IMR-90 (cell line): ENCODE measurements at regions not wholly inside any gene's neighbourhood (a gene's known extent, or its start where the extent isn't known, plus 50 kb on each side); places are given as distances from the start of the nearest gene placed in this dataset.

Source experiments
- ATAC-seq: fragments of 200-7000 bp; cut with Tn5 transposase; 2 replicates; pipeline ENCODE4 v1.9.1; 2020; ENCODE audit warnings: low read depth, mild to moderate bottlenecking, moderate library complexity
- BruUV-seq: library from RNA; stranded (reverse); fragments of 400-500 nt; replicated peaks from 2 replicates; lab custom pipeline; 2021; lab: Mats Ljungman, UMichigan
- CTCF ChIA-PET: fragments of 300-600 bp; formaldehyde crosslinking; extraction: SDS; loops from one replicate; lab custom pipeline; 2021; ENCODE audit warnings: antibody characterized with exemption; lab: Yijun Ruan, JAX
- POLR2A ChIA-PET: fragments of 300-600 bp; sonication (Branson Sonifier 250); formaldehyde crosslinking; loops from one replicate; lab custom pipeline; 2022; ENCODE audit warnings: antibody characterized with exemption; ENCODE audit not compliant: unreplicated experiment; lab: Charles Lee
- DNase-seq: peaks from one replicate; pipeline ENCODE4 v3.0.0; 2013
- H2AFZ ChIP-seq: replicated peaks from 2 replicates; pipeline ENCODE3; 2013; ENCODE audit warnings: low read length, mild to moderate bottlenecking; ENCODE audit not compliant: poor library complexity
- H2AK5ac ChIP-seq: 2 replicates; pipeline ENCODE4 v1.6.1; 2013; ENCODE audit warnings: low read depth, low read length, inconsistent platforms
- H2AK9ac ChIP-seq: replicated peaks from 2 replicates; pipeline ENCODE3; 2013; ENCODE audit warnings: mild to moderate bottlenecking, low read depth, low read length, moderate library complexity; ENCODE audit not compliant: poor library complexity
- H2BK120ac ChIP-seq: 2 replicates; pipeline ENCODE4 v1.6.1; 2013; ENCODE audit warnings: low read depth, low read length, inconsistent platforms
- H2BK15ac ChIP-seq: 3 replicates; pipeline ENCODE4 v1.6.1; 2013; ENCODE audit warnings: low read depth, low read length, inconsistent platforms
- H2BK20ac ChIP-seq: 2 replicates; pipeline ENCODE4 v1.6.1; 2013; ENCODE audit warnings: low read depth, mild to moderate bottlenecking, inconsistent platforms, low read length, moderate library complexity
- H2BK5ac ChIP-seq: 2 replicates; pipeline ENCODE4 v1.6.1; 2013; ENCODE audit warnings: mild to moderate bottlenecking, low read depth, low read length, inconsistent platforms; ENCODE audit not compliant: poor library complexity, severe bottlenecking
- H3K14ac ChIP-seq: replicated peaks from 2 replicates; pipeline ENCODE4 v1.6.1; 2013; ENCODE audit warnings: low read depth, low read length, inconsistent platforms
- H3K18ac ChIP-seq: 2 replicates; pipeline ENCODE4 v1.6.1; 2013; ENCODE audit warnings: low read depth, low read length, control low read depth
- H3K23ac ChIP-seq: 2 replicates; pipeline ENCODE4 v1.6.1; 2013; ENCODE audit warnings: low read depth, low read length, inconsistent platforms
- H3K27ac ChIP-seq: 2 replicates; pipeline ENCODE4 v1.5.1; 2013; ENCODE audit warnings: mild to moderate bottlenecking, control low read depth, low read length; ENCODE audit not compliant: insufficient read depth
- H3K27me3 ChIP-seq: 2 replicates; pipeline ENCODE4 v1.6.1; 2013; ENCODE audit warnings: low read length; ENCODE audit not compliant: control insufficient read depth, insufficient read depth
- H3K36me3 ChIP-seq: 2 replicates; pipeline ENCODE4 v1.6.1; 2013; ENCODE audit warnings: low read length, mixed read lengths; ENCODE audit not compliant: control insufficient read depth, insufficient read depth
- H3K4ac ChIP-seq: 2 replicates; pipeline ENCODE4 v1.6.1; 2013; ENCODE audit warnings: low read depth, low read length, inconsistent platforms
- H3K4me1 ChIP-seq: 2 replicates; pipeline ENCODE4 v1.6.1; 2013; ENCODE audit warnings: low read length, mixed read lengths; ENCODE audit not compliant: control insufficient read depth, insufficient read depth
- H3K4me2 ChIP-seq: 2 replicates; pipeline ENCODE4 v1.6.1; 2013; ENCODE audit warnings: low read depth, mild to moderate bottlenecking, control low read depth, low read length, moderate library complexity
- H3K4me3 ChIP-seq: 2 replicates; pipeline ENCODE4 v1.5.1; 2013; ENCODE audit warnings: low read depth, mild to moderate bottlenecking, control low read depth, low read length, moderate library complexity; ENCODE audit not compliant: insufficient read depth
- H3K56ac ChIP-seq: 2 replicates; pipeline ENCODE4 v1.6.1; 2013; ENCODE audit warnings: low read length, inconsistent platforms; ENCODE audit not compliant: insufficient read depth; ENCODE audit errors: extremely low read depth
- H3K79me1 ChIP-seq, 2 experiments: 2 replicates each; pipeline ENCODE4 v1.6.1; 2013; ENCODE audit warnings: low read length in 2 of 2, inconsistent platforms in 1 of 2, low read depth in 1 of 2
- H3K9ac ChIP-seq: 2 replicates; pipeline ENCODE4 v1.6.1; 2013; ENCODE audit warnings: low read depth, low read length, control low read depth
- H3K9me1 ChIP-seq: 2 replicates; pipeline ENCODE4 v1.6.1; 2013; ENCODE audit warnings: low read length, inconsistent platforms; ENCODE audit not compliant: insufficient read depth
- H3K9me3 ChIP-seq: 2 replicates; pipeline ENCODE4 v1.6.1; 2013; ENCODE audit warnings: low read length; ENCODE audit not compliant: control insufficient read depth, insufficient read depth
- H4K20me1 ChIP-seq: 2 replicates; pipeline ENCODE4 v1.6.1; 2013; ENCODE audit warnings: low read length, inconsistent platforms; ENCODE audit not compliant: insufficient read depth
- H4K5ac ChIP-seq: 2 replicates; pipeline ENCODE4 v1.6.1; 2013; ENCODE audit warnings: mild to moderate bottlenecking, low read depth, low read length, control low read depth
- H4K8ac ChIP-seq, 2 experiments: 2 replicates each; pipeline ENCODE4 v1.6.1; 2013; ENCODE audit warnings: low read depth in 2 of 2, low read length in 2 of 2, control low read depth in 1 of 2, inconsistent platforms in 1 of 2
- H4K91ac ChIP-seq: 2 replicates; pipeline ENCODE4 v1.6.1; 2013; ENCODE audit warnings: low read depth, low read length, inconsistent platforms; ENCODE audit not compliant: insufficient read depth
- CEBPB ChIP-seq: IDR thresholded peaks from 2 replicates; pipeline ENCODE4 v1.6.1; 2012; ENCODE audit warnings: low read depth, low read length, improper control_type of control experiment
- CHD1 ChIP-seq: IDR thresholded peaks from 2 replicates; pipeline ENCODE4 v1.6.1; 2012; ENCODE audit warnings: low read depth, low read length, improper control_type of control experiment
- FOS ChIP-seq: fragments of 150-350 bp; IDR thresholded peaks from 2 replicates; pipeline ENCODE4 v1.6.1; 2016; ENCODE audit warnings: low read depth, low read length
- MAZ ChIP-seq: IDR thresholded peaks from 2 replicates; pipeline ENCODE4 v1.6.1; 2012; ENCODE audit warnings: low read depth, mild to moderate bottlenecking, low read length, improper control_type of control experiment, moderate library complexity, borderline replicate concordance
- MXI1 ChIP-seq: IDR thresholded peaks from 2 replicates; pipeline ENCODE4 v1.6.1; 2012; ENCODE audit warnings: low read depth, mild to moderate bottlenecking, low read length, moderate library complexity, borderline replicate concordance
- NFE2L2 ChIP-seq: fragments of 150-350 bp; IDR thresholded peaks from 2 replicates; pipeline ENCODE4 v1.6.1; 2016; ENCODE audit warnings: low read depth, mild to moderate bottlenecking, low read length
- RCOR1 ChIP-seq: IDR thresholded peaks from 2 replicates; pipeline ENCODE4 v1.6.1; 2012; ENCODE audit warnings: mild to moderate bottlenecking, low read length, improper control_type of control experiment; ENCODE audit not compliant: insufficient replicate concordance
- RFX5 ChIP-seq: IDR thresholded peaks from 2 replicates; pipeline ENCODE4 v1.8.0; 2012; ENCODE audit warnings: low read depth, mild to moderate bottlenecking, low read length, moderate library complexity
- SMC3 ChIP-seq: fragments of 150-350 bp; IDR thresholded peaks from 2 replicates; pipeline ENCODE4 v1.6.1; 2016; ENCODE audit warnings: low read depth, mild to moderate bottlenecking, antibody characterized with exemption, low read length, moderate library complexity
- WGBS, 2 experiments: methylation state at CpG; one replicate each; pipeline versions ENCODE4 v1.1.5 to v1.1.7; 2013; ENCODE audit warnings: missing lambda C conversion rate in 2 of 2; ENCODE audit not compliant: insufficient read length in 1 of 2; ENCODE audit errors: extremely low coverage in 2 of 2; 5-methylcytosine and 5-hydroxymethylcytosine counted together
- dilution Hi-C: fragments of 300-500 bp; cut with HindIII; formaldehyde crosslinking; loops from one replicate; pipeline ENCODE4 v1.14.3; 2018; ENCODE audit warnings: low sequenced_read_pairs; ENCODE audit not compliant: unreplicated experiment
- in situ Hi-C: fragments of 300-500 bp; cut with MboI; formaldehyde crosslinking; loops from 3 replicates; pipeline ENCODE4 v1.14.3; 2019; ENCODE audit warnings: low sequenced_read_pairs, inconsistent platforms, mixed read lengths
- intact Hi-C: fragments of 100-400 bp; cut with micrococcal nuclease; formaldehyde crosslinking; loops from 2 replicates; pipeline ENCODE4 v1.10.0; 2022
- TF ChIP-seq, protein P1 (sequence below): fragments of 150-350 bp; IDR thresholded peaks from 2 replicates; pipeline ENCODE4 v1.6.1; 2017; ENCODE audit warnings: mild to moderate bottlenecking, antibody characterized with exemption, low read length, low read depth
- TF ChIP-seq, protein P2 (sequence below): conservative IDR thresholded peaks from 2 replicates; pipeline ENCODE4 v1.5.1; 2012; ENCODE audit warnings: mild to moderate bottlenecking, low read depth, low read length, improper control_type of control experiment

DNA sequence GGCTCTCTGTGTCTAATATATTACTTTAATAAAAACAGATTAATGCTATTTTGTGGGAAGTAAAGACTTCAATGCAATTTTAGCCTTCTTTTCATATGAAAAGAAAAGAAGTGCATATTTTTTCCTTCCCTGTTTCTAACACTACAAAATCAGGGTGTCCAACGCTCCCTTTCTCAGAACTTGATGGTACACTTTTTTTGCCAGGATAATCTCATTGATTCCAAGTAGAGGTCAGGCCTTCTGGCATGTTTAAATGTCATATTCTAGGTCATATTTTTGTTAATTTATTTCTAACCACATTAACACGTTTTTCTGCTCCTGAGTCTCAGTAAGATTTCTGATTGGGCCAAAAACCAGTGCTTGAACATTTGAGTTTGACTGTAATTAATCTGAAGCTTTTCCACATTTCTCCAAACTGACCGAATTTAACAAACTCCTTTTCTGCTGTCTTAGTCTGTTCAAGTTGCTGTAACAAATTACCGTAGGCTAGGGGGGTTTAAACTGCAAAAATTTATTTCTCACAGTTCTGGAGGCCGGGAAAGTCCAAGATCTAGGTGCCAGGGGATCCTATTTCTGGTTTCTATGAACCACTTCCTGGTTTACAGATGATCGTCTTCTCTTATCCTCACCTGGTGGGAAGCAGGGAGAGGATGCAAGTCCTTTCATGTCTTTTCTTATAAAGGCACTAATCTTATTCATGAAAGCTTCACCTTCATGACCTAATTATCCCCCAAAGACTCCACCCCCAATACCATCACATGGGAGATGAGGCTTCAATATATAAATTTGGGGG, 63.2 kb upstream of the ELL2 start:
- Histone ChIP-seq H4K91ac (peak overlapping the region; percentile 83; the same call in 1 of the 2 replicates), H2AFZ (no peak overlapping the region), H2BK120ac (peak overlapping the region; percentile 92), H3K4ac (peak overlapping the region; percentile 77; the same call in 1 of the 2 replicates), H3K23ac (peak overlapping the region; percentile 45; the same call in 1 of the 2 replicates), H2BK15ac (peak overlapping the region; percentile 96; the same call in 2 of the 3 replicates), H3K79me1 (peaks cover 3 to 15% of the 10 kb centered on the region in 2 experiments; a peak in 3 of 4 replicates), H2AK5ac (peak overlapping the region; percentile 65), H3K4me2 (no peak overlapping the region), H3K9me3 (no peaks in the 10 kb centered on the region), H3K9me1 (peaks cover 7% of the 10 kb centered on the region; the same call in 1 of the 2 replicates), H3K27me3 (no peaks in the 10 kb centered on the region), H4K8ac (peak overlapping the region; percentile 64 to 73), H2BK20ac (peak overlapping the region; percentile 85), H3K4me3 (no peak overlapping the region), H3K14ac (peak overlapping the region; percentile 74), H2AK9ac (no peak overlapping the region), H4K5ac (peak overlapping the region; percentile 96; the same call in 1 of the 2 replicates), H2BK5ac (peak overlapping the region; percentile 94), H3K56ac (no peak overlapping the region), H4K20me1 (no peaks in the 10 kb centered on the region), H3K18ac (peak overlapping the region; percentile 97), H3K9ac (peak overlapping the region; percentile 41; the same call in 1 of the 2 replicates), H3K4me1 (peaks cover 14% of the 10 kb centered on the region), H3K36me3 (no peaks in the 10 kb centered on the region), H3K27ac (peak overlapping the region; percentile 49; the same call in 1 of the 2 replicates)
- no peak for TF ChIP-seq SMC3
- TF ChIP-seq NFE2L2 = no peak
- TF ChIP-seq, protein P1, sequence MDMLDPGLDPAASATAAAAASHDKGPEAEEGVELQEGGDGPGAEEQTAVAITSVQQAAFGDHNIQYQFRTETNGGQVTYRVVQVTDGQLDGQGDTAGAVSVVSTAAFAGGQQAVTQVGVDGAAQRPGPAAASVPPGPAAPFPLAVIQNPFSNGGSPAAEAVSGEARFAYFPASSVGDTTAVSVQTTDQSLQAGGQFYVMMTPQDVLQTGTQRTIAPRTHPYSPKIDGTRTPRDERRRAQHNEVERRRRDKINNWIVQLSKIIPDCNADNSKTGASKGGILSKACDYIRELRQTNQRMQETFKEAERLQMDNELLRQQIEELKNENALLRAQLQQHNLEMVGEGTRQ = no peak
- TF ChIP-seq MXI1 = no peak
- no peak for TF ChIP-seq MAZ
- no peak for TF ChIP-seq RCOR1
- no peak for TF ChIP-seq FOS
- TF ChIP-seq RFX5 = no peak
- no peak for TF ChIP-seq CHD1
- TF ChIP-seq, protein P2, sequence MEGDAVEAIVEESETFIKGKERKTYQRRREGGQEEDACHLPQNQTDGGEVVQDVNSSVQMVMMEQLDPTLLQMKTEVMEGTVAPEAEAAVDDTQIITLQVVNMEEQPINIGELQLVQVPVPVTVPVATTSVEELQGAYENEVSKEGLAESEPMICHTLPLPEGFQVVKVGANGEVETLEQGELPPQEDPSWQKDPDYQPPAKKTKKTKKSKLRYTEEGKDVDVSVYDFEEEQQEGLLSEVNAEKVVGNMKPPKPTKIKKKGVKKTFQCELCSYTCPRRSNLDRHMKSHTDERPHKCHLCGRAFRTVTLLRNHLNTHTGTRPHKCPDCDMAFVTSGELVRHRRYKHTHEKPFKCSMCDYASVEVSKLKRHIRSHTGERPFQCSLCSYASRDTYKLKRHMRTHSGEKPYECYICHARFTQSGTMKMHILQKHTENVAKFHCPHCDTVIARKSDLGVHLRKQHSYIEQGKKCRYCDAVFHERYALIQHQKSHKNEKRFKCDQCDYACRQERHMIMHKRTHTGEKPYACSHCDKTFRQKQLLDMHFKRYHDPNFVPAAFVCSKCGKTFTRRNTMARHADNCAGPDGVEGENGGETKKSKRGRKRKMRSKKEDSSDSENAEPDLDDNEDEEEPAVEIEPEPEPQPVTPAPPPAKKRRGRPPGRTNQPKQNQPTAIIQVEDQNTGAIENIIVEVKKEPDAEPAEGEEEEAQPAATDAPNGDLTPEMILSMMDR = no peak
- no peak for TF ChIP-seq CEBPB
- in situ Hi-C loops (no loop called here), dilution Hi-C loops (no loop called here), intact Hi-C loops (loop anchor here (5.0 kb wide), 4 partner anchors 42 to 312 kb away; no protein-coding TSS in a partner anchor)
- ChIA-PET CTCF (no interaction called here), POLR2A (no interaction called here)
- DNase-seq = no peak
- no peak for ATAC-seq
- WGBS, 2 experiments = no CpG with 5 or more reads among the region's 6 CpGs
- BruUV-seq = no TSS peak
